Hindlimb muscle (tissue), 1 donor: ENCODE measurements at regions not wholly inside any gene's neighbourhood (a gene's known extent, or its start where the extent isn't known, plus 50 kb on each side); places are given as distances from the start of the nearest gene placed in this dataset.
"Not testable (repeated sequence)": the region's sequence is repeated elsewhere in the genome, so short reads cannot be mapped to it uniquely, and the experiment has no call there.

Source experiments
- DNase-seq: peaks from one replicate; pipeline ENCODE4 v3.0.0-alpha.2; 2013

- no peak for DNase-seq
These were observed 680.9 kb downstream of the IRS1 start for GRCh38 chr2:226118471-226119429.

- no peak for DNase-seq
These were observed 682.0 kb downstream of the IRS1 start for GRCh38 chr2:226117510-226118065.

GRCh38 chr2:226116346-226116745 is 683.3 kb downstream of the IRS1 start:
- no peak for DNase-seq

GRCh38 chr2:226115832-226116200 is 683.8 kb downstream of the IRS1 start:
- DNase-seq, result no peak

- no peak for DNase-seq
These were observed 684.4 kb downstream of the IRS1 start for GRCh38 chr2:226115102-226115831.

- DNase-seq, result no peak
These were observed 685.2 kb downstream of the IRS1 start for GRCh38 chr2:226114436-226114835.

- no peak for DNase-seq
These were observed 699.6 kb downstream of the NYAP2 start for GRCh38 chr2:226098861-226099745.

GRCh38 chr2:226095058-226095457 is 695.5 kb downstream of the NYAP2 start:
- DNase-seq, result no peak

- no peak for DNase-seq
These were observed 693.9 kb downstream of the NYAP2 start for GRCh38 chr2:226093364-226093763.

- no peak for DNase-seq
These were observed 688.8 kb downstream of the NYAP2 start for GRCh38 chr2:226088366-226088674.

- no peak for DNase-seq
These were observed 688.2 kb downstream of the NYAP2 start for GRCh38 chr2:226087505-226088365.

GRCh38 chr2:226087051-226087450 is 687.5 kb downstream of the NYAP2 start:
- DNase-seq, result no peak

GRCh38 chr2:226086190-226086589 is 686.7 kb downstream of the NYAP2 start:
- no peak for DNase-seq

- not testable (repeated sequence) for DNase-seq
These were observed 685.9 kb downstream of the NYAP2 start for GRCh38 chr2:226085425-226085824.

GRCh38 chr2:226080334-226080733 is 680.8 kb downstream of the NYAP2 start:
- DNase-seq, result no peak

GRCh38 chr2:226079671-226080181 is 680.2 kb downstream of the NYAP2 start:
- no peak for DNase-seq

- no peak for DNase-seq
These were observed 679.7 kb downstream of the NYAP2 start for GRCh38 chr2:226079196-226079595.

GRCh38 chr2:226078666-226079065 is 679.2 kb downstream of the NYAP2 start:
- DNase-seq, result no peak

GRCh38 chr2:226077841-226078240 is 678.3 kb downstream of the NYAP2 start:
- DNase-seq, result no peak

- no peak for DNase-seq
These were observed 677.5 kb downstream of the NYAP2 start for GRCh38 chr2:226077031-226077430.

GRCh38 chr2:226076529-226076928 is 677.0 kb downstream of the NYAP2 start:
- no peak for DNase-seq
